ENCODE measurements at regions not wholly inside any gene's neighbourhood (a gene's known extent, or its start where the extent isn't known, plus 50 kb on each side); places are given as distances from the start of the nearest gene placed in this dataset.

DNA sequence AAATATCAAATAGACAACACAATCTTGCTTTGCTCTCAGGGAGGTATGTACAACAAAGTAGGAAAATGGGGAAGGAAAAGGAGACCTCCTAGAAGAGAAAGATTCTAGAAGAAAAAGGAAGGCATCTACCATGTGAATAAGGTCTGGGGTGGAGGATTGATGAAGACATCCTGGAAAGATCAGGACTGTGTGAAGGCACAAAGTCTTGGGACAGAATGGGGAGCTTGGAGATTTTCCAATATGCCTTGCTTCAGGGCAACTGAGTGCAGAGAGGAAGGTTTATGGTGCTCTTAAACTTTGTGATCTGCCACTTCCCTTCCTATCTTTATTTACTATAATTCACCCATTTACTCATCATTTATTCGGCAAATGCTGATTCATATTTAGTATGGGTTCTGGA is 352.0 kb downstream of the PLPP3 start:
- no peak for DNase-seq

DNA sequence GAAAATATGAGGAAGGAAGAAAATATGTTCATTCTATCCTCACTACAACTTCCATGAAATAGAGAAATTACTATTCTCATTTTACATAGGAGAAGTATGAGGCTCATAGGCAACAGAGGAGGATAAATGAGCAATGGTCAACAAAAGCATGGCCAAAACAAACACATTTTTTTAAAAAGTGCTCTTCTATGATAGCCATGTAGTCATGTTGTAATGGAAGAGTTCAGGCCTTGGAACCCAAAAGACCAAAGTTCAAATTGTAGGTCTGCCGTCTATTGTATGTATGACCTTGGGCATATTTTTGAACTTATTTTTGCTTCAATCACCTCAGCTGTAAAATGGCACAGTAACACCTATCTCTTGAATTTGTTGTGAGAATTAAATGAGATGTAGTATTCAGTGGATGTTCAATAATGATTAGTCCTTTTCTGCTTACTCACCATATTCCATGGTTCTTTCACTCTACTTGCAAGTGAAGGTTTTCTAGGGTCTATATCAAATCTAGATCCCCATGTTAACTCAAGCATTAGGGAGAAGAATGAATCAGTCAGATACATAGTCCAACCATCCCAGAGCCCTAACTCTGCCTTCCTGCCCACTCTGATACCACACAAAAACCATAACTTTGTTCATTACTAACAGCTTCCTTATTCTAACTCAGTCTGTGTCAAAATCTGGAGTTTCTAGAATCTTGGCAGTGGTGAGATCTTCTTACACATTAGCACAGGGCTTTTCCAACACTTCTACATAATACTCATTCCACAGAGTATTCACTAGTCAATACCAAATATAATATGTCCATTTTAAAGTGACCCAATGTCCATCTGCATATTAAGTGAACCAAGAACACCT is 353.2 kb downstream of the PLPP3 start:
- no peak for DNase-seq

GRCh38 chr1:56223968-56224367 is 355.4 kb downstream of the PLPP3 start:
- no peak for DNase-seq

DNA sequence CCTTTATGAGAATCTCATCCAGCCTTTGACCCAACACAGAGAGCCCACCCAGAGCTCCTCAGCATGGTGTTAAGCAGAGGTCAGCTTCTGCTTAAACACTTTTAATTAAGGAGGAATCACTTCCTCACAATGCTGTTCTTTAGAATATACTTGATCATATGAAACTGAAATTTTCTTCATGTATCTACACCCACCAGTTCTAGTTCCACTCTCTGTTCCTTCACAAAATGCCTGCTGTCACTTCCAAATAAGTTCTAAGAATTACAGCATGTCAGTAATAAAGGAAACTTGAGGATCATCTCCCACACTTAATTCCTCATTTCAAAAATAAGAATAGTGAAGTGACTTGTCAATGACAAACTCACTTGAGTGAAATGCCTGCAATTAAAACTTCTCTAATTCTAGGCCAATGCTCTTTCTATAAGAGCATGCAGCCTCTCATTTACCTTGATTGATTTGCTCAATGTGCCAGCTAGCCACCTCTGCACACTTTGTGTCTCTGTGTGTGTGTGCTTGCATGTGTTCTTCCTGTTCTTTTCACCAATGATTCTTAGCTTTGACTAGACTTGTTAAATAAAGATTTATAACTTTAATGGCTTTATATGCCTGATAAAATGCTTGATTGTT is 356.3 kb downstream of the PLPP3 start:
- DNase-seq: no peak

- no peak for DNase-seq
Observed at GRCh38 chr1:56220021-56220420, 359.3 kb downstream of the PLPP3 start.

- DNase-seq: no peak
Observed at GRCh38 chr1:56218023-56218422, 361.3 kb downstream of the PLPP3 start.

GRCh38 chr1:56216218-56216617 is 363.1 kb downstream of the PLPP3 start:
- peak in 19 of 56 donors; percentile 1 to 50 (median 11) for DNase-seq

GRCh38 chr1:56215771-56216170 is 363.6 kb downstream of the PLPP3 start:
- DNase-seq: no peak

DNA sequence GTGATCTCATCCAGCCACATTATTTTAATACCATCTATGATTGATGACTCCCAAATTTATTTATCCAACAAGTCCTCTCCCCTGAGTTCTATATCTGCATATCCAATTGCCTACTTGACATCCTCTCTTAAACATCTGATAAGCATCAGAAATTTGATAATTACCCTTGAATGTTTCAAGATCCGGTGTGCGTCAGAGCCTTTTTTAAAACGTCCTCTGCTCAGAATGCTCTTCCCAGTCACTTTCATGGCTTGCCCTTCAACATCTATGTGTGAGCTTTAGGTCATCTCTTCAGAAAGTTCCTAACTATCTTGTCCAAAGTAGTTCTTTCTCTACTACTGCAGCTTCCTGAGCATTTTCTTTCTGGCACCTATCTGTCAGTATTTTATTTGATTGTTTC is 364.3 kb downstream of the PLPP3 start:
- DNase-seq: no peak

DNA sequence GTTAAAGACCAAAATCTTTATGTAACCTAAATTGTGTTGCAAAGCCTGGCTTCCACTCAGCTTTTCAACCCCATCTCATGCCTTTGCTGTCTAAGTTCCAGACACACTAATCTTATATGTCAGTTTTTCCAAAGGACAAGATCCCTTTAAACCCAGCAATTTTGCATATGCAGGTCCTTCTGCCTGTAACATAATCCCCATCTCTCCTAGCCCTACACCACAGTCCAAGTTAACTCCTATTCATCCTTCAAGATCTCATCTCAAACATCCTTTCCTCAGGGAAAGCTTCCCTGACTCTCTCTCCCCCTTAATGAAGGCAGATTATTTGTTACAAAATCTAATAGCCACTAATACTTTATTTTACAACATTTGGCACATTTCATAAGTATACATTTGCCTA is 366.3 kb downstream of the PLPP3 start:
- DNase-seq: no peak

DNA sequence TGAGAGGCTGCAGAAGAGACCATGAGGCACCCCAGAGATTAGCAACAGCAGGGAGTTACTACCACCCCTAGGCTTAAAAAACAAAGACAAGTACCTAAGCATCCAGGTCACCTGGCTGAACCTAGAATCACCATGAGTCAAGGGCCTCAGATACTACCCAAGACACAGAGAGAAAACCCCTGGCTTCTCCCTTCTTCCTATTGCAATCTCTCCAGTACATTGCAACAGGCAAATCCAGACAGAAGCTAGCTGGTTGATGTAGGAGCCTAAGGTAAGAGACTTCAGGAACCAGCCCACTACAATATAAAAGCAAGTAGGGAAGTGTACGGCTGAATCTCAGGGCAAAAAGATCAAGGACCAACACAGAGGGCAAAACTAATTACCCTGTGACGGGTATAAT is 367.2 kb downstream of the PLPP3 start:
- DNase-seq: no peak

DNA sequence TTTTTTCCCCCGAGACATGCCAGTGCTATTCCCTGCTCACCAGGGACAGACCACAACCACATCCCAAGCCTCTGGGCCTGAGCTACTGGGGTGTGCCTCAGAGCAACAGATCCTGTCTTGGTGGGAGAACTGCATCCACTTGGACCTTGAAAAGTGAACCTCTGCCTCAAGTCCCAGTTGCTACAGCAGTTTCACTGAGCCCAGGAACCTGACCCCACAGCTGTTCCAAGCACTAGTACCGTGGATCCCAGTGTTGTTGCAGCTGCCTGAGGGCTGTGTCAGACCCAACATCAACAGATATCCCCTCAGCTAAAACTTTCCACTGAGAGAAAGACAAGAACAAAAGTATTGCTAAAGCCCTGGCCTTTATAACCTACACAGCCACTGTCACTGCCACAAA is 373.0 kb downstream of the PLPP3 start:
- no peak for DNase-seq

DNA sequence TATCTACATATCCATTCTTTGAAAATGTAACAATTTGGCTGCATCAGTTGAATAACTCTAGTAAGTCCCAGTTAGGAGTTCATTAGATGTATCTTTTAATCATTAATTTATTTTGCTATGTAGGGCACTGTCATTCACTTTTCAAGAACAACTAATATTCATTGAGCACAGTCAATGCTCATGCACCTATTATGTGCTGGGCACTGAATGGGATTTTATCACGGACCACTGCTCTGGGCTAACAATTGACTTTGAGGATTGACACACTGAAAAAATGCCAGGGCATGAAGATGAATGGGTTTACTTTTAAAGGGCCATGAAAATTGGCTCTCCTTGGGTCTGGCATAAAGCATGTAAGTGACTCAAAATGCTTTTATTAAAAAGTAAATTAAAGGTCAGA is 375.2 kb downstream of the PLPP3 start:
- DNase-seq: no peak

- no peak for DNase-seq
Observed at GRCh38 chr1:56202796-56203492, 376.4 kb downstream of the PLPP3 start.

DNA sequence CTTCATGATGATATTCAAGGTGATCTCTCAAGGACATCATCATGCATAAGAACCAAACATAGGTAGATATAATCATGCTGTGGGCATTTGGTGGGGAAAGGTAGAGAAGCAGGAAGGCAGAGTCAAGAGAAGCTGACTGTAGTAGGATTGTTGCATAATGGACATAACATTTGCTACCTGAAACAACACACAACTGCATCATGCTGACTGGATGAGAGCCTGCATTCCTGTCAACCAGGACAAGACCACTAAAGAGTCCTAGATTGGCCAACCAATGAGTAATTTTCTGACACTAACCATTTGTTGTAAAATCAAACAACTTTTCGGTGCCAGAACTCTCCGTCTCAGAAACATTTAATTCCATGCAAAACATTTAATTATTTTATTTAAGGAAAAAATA is 377.2 kb downstream of the PLPP3 start:
- no peak for DNase-seq

DNA sequence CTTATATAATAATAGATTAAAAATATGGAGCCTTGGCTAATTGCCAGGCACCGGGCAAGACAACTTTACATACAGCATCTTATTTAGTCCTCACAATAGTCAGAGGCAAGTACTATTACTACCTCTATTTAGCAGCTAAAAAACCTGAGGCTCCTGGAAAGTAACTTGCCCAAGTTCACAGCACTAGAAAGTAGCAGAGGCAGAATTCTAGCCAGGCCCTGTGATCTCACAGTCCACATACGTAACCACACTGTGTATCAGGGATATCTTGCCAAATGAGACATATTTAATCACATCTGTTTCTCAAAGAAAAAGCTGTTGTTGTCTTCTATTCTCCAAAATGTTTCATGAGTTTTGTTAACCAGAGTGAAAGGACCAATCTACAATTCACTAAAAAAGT is 378.5 kb downstream of the PLPP3 start:
- peak in 1 of 56 donors; percentile 6 for DNase-seq

DNA sequence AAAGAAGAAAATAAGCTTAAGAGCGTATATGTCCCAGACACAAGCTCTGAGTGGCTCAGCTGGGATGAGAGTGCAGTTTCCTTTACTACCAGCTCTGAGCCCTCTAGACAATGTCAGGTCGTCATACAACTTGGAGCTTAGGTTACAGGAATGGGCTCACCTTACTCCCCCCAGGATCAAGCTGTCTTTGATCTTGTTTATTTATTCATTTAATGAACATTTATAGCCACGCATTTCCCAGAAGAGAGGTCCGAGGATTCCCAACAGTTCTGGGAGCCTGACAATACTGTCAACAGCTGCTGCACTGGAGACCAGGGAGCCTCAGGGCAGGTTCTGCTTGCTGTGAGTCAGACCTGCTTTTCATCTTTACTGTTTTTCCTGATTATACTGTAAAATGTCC is 378.9 kb downstream of the PLPP3 start:
- DNase-seq: no peak

DNA sequence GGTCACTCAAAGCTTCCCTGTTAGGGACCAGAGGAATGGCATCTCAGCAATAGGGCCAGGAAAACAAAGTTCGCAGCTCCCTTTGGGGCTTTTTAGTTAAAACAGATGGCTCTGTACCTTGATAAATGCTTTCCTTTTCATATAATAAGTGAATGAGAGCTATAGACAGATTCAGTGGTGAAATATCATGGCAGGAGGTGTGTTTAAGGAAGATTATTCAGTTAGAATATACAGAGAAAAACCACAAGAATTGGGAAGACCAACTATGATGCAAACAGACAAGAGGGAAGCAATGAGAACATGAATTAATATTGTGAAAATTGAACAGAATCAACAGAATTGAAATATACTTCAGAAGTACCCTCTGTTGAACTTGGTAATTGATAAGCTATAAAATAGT is 379.4 kb downstream of the PLPP3 start:
- DNase-seq: no peak

- DNase-seq: no peak
Observed at GRCh38 chr1:56199061-56199460, 380.3 kb downstream of the PLPP3 start.

DNA sequence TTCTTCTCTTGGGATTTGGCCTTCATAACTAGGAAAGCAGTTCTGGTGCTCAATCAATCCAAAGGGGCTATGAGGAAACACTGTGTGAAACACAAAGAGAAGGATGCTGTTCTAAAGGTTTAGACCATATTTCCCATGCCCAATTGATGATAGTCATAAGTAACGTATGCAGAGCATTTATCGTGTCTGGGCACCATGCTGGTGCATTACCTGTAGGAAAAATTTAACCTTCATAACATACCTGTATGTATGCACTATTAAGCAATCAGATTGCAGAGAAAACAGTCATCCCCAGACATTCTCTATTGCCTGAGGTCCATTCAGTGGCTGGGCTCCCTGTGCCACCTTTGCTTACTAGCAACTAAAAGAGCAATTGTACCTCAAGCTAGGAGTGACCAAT is 381.4 kb downstream of the PLPP3 start:
- no peak for DNase-seq

DNA sequence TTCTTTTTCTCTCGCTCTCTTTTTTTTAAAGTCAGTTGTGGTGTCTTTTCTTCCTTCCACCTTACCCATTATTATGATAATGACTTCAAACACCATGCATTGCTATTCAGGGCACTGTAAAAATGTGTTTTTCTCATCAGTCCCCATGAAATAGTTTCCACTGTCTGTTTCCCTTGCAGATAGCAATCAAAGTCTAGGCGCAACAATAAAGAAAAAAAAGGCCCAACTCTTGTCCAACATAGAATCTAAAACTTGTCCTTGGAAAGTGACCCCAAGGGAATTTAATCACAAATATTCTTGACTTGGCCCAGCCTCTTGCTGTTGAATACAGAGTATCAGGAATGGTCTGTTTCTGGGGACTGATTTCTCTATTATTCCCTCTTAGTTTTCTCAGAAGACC is 382.5 kb downstream of the PLPP3 start:
- no peak for DNase-seq

GRCh38 chr1:56194701-56195300 is 384.6 kb downstream of the PLPP3 start:
- DNase-seq: no peak
